Suppressor macrophage treated with lipopolysaccharide for 1 hour (primary cell): ENCODE measurements at regions not wholly inside any gene's neighbourhood (a gene's known extent, or its start where the extent isn't known, plus 50 kb on each side); places are given as distances from the start of the nearest gene placed in this dataset.

Experiments
- DNase-seq, 3 donors: peaks; one replicate each; pipeline ENCODE4 v3.0.0-alpha.2; 2020 to 2022

DNA sequence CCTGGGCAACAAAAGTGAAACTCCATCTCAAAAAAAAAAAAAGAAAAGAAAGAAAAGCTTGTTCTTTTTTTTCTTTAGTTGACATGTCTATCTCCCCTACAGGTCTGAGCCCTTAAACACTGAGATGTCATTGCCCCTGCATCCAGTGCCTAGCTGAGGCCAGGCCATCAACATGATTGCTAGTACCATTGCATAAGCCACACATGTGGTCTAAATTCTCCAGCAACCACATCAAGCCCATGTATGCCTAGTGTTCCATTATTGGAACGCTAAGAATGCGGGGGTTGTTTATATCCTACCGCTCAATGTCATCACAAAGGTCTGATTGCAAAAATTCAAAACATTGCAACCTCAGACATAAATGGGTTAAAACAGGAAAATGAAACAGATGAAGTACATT is 62.7 kb downstream of the NPTX2 start:
- DNase-seq: no peak

DNA sequence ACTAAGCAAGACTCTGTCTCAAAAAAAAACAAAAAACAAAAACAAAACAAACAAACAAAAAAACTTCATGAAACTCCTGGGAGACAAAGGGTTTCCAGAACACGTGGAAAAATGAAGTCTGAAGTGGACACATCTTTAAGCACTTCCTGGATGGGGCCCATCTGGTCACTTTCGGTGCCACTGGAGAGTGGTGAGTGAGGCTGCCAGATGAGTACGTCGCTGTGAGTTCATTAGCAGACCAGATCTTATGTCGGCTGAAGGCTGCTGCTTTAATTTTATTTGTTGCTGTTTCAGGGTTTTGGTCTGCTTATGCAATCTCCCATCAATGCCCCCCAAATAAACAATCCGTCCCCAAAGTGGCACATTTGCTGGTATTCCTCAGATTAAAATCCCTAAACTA is 64.4 kb downstream of the NPTX2 start:
- no peak for DNase-seq

GRCh38 chr7:98681951-98682350 is 64.9 kb downstream of the NPTX2 start:
- DNase-seq: no peak

GRCh38 chr7:98683514-98683913 is 66.4 kb downstream of the NPTX2 start:
- DNase-seq: no peak

DNA sequence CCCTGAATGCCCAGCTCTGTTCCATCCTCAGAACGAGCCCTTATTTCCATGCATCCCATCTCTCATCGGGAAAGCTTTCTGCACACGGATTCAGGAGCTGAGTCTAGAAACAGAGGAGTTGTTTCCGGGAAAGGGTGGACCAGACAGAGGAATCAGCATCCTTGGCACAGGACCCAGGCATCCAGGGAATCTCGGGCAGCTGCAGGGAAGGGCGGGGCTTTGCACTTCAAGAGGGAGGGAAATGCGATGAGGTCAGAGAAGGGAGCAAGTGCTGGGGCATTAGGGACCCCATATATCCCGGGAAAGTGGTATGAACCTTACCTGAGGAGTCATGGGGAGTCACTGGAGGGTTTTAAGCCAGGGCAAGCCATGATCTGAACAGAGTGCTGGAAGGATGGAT is 68.5 kb downstream of the NPTX2 start:
- DNase-seq: no peak

- no peak for DNase-seq
Measured at GRCh38 chr7:98686466-98687080, 69.5 kb downstream of the NPTX2 start.

DNA sequence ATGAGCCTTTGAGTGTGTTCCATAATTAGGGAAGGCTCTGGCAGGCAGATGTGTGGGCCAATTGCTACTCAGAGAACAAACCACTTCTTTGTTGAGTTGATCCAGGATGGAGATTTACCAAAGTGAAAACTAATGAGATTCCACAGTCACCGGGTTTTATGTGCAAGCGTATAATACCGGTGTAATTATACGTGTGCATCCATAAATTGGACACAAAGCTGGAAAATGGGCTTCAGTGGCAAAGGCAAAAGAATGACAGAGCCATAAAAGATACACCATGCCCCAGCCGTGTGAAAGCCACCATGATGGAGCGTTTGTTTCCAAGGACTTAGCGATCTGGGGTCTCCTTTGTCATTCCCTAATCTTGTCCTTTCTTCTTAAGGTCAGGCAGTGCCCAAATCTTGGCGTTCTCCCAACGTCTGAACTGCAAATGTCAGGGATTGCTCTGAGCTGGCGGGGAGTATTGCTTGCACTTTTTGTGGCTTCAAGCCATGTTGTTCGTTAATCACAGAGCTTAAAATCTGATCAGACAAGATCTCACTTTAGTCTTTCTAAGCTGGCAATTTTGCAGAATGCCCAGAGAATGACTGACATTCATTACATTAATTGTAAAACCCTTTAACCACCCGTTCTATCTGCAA is 70.1 kb downstream of the NPTX2 start:
- DNase-seq: no peak

GRCh38 chr7:98691619-98692018 is 74.5 kb downstream of the NPTX2 start:
- no peak for DNase-seq

GRCh38 chr7:98697083-98697482 is 80.0 kb downstream of the NPTX2 start:
- no peak for DNase-seq

- DNase-seq: no peak
Measured at GRCh38 chr7:98697485-98698240, 80.6 kb downstream of the NPTX2 start.

DNA sequence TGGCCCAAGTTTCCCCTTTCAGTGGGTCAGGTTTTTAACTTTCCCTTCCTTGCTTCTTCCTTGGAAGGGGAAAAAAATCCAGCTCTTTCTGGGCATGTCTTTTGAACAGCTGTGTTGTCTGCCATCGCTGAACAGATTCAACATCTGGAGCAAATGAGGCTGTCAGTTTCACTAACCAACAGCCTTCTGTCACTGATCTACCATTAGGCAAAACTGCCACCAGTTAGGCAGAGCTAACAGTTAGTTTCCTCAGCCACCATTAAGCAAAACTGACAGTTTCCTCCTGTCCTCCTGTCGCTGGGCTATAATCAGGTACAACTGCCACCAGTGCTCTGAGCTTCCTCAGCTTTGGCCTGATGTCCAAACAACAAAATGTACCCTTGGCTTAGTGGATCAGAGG is 81.9 kb downstream of the NPTX2 start:
- no peak for DNase-seq

GRCh38 chr7:98700533-98700932 is 83.4 kb downstream of the NPTX2 start:
- DNase-seq: no peak

- DNase-seq: no peak
Measured at GRCh38 chr7:98701372-98701771, 84.3 kb downstream of the NPTX2 start.

DNA sequence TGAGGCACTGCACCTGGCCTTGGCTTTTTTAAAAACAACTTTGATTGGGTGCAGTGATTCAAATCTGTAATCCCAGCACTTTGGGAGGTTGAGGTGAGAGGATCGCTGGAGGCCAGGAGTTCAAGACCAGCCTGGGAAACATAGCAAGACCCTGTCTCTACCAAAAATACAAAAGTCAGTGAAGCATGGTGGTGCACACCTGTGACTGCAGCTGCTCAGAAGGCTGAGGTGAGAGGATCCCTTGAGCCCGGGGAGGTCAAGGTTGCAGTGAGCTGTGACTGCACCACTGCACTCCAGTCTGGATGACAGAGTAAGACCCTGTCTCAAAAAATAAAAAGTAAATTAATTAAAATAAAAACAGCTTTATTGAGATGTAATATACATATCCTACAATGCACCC is 84.9 kb downstream of the NPTX2 start:
- no peak for DNase-seq

GRCh38 chr7:98703916-98704315 is 86.8 kb downstream of the NPTX2 start:
- DNase-seq: peak in 2 of 3 donors; percentile 23 to 31

DNA sequence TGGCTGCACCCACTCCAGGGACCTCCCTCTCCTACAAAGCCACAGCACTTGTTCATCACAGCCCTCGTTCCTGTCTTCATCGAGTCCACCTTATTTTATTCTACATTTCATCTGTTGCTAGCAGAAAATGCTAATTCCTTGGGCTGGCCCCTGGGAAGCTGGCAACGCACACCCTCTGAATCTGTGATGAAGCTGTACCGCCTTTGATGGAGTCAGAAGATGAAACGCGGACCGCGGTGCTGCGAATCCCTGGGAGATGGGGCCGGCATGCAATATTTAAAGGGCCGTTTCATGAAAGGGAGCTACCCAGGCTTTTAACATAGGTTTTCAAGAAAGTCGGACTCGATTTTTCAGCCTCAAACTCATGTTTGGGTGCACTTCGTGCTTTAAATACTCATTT is 88.5 kb downstream of the NPTX2 start:
- no peak for DNase-seq

DNA sequence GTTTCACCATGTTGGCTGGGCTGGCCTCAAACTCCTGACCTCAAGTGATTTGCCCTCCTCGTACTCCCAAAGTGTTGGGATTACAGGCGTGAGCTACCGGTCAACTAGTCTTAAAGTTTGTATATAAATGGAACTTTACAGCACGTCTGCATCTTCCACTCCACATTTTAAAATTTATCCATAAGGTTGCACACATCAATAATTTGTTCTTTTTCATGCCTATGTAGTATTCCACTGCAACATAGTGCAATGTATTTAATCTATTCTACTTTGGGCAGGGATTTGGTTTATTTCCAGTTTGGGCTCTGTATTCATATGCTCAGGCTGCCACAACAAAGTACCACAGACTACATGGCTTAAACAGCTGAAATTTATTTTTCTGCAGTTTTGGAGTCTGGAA is 90.0 kb downstream of the NPTX2 start:
- DNase-seq: no peak

- DNase-seq: no peak
Measured at GRCh38 chr7:98711945-98712344, 94.9 kb downstream of the NPTX2 start.

- DNase-seq: peak in 1 of 3 donors; percentile 16
Measured at GRCh38 chr7:98713165-98713810, 96.2 kb downstream of the NPTX2 start.

DNA sequence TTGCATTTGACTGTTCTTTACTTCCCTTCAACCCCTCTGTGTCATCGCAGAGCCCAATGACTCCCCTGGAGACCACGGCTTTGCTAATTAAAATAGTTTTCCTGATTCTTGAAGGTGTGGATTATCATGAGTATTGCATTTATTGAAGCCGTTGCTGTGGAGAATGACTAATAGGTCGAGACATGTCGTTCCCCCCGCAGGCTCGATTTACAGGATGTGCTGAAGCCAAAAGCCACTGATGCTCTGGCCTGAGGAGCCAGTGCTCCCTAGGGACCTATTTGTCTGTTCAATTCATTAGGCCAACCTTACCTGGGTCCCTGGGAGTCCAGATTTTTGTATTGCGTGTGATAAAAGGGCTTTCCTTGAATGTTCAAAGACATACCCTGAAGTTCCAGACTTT is 102.3 kb downstream of the NPTX2 start:
- no peak for DNase-seq

DNA sequence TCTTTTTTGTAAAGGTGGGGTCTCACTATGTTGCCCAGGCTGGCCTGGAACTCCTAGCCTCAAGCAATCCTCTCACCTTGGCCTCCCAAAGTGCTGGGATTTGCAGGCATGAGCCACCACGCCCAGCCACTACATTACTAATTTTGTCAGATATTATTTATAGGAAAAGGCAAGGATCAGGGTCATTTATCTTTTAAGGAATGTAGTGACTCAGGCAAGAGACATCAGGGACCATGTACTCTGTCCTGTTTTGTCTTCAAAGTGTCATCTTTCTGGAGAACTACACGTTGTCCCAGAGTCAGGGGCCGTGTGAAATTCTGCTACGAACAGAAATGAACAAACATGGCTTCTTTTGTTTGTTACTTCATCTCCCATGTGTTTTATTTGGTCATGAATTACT is 105.3 kb downstream of the NPTX2 start:
- DNase-seq: no peak

DNA sequence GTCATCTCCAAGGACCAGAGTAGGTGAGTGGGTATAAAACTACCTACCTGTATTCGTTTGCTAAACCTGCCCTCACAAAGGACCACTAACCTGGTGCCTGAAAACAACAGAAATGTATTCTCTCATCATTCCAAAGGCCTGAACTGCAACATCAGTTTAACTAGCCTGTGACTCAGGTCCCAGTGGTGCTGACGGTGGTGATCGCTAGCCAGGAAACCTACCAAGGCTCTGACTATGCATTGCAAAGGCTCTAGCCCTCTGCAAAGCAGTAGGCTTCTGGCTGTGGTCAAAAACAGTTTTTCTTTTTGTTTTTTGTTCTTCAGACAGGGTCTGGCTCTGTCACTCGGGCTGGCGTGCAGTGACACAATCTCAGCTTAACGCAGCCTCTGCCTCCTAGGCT is 107.5 kb downstream of the NPTX2 start:
- DNase-seq: no peak

DNA sequence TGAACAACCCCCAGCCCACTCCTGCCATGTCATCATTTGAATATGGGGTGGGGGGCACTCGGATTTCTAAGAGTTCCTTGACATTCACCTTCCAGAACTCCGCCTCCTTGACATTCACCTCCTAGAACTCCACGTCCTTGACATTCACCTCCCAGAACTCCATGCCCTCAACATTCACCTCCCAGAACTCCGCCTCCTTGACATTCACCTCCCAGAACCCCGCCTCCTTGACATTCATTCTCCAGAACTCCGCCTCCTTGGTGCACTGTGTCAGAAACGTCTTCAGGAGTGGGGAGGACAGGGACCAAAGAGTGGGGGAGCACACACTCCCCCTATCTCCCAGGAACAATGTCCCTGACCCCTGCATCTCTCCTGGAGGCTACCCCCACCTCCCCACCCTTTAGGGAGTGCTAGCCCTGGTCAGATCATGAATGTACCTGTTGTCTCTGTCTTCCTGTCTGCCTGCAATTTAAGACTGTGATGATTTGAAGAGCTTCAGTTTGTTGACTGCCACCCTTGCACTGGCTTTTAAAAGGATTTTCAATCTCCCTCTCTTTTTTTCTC is 110.1 kb downstream of the NPTX2 start:
- DNase-seq: peak in 1 of 3 donors; percentile 3

DNA sequence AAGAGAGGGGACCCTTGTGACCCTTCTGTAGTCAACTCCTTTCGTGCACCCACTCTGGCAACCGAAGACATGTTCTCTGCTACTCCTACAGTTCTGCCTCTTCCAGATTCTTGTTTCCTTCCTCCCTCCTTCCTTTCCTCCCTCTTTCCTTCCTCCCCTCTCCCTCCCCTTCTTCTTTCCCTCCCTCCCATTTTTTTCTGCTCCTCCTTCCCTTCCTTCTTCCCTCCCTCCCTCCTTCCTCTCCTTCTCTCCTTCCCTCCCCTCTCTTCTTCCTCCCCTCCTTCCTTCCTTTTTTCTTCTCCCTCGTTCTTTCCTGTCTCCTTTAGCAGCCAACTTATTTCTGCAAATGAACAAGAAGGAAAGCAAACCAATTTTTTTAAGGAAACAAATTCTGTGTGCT is 111.5 kb downstream of the NPTX2 start:
- no peak for DNase-seq
